ENCODE measurements at regions not wholly inside any gene's neighbourhood (a gene's known extent, or its start where the extent isn't known, plus 50 kb on each side); places are given as distances from the start of the nearest gene placed in this dataset.

- Histone ChIP-seq H3K27me3 (no peaks in the 10 kb centered on the region), H3K36me3 (no peaks in the 10 kb centered on the region), H3K27ac (no peak overlapping the region), H3K9me3 (no peaks in the 10 kb centered on the region), H3K4me3 (no peak overlapping the region), H3K4me1 (peaks cover 12% of the 10 kb centered on the region)
- 86% methylated on average over 2 of the region's 2 CpGs for WGBS
- DNase-seq (ENCODE audit: low spot score in 2 of 2): no peak
- TF ChIP-seq EP300 (IDR thresholded peaks at IDR 0.05): no peak
- TF ChIP-seq CTCF (IDR thresholded peaks at IDR 0.05): no peak
- TF ChIP-seq POLR2A (IDR thresholded peaks at IDR 0.05): no peak
- TF ChIP-seq POLR2AphosphoS5 (IDR thresholded peaks at IDR 0.05): no peak
These were observed 204.7 kb upstream of the RFX3 start for GRCh38 chr9:3730511-3730922.

DNA sequence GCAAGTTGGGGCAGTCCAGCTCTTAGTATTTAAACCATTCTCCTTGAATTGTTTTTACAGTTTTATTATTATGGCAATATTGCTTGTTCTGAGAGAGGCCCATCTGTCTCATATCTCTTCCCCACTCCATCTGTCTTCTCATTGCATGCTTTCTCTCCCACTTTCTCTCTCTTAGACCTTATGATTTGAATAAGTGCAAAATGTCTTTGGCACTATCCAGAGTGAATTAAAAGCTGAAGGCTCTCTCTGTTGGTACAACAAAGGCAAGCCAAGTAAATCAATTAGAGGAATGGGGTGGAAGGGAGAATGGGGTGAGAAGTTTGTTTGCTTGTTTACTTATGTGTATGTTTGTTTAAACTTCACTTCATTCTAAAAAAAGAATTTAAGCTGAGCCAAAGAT lies 195.3 kb upstream of the RFX3 start:
- Histone ChIP-seq H3K9me3 (no peaks in the 10 kb centered on the region), H3K4me1 (no peaks in the 10 kb centered on the region), H3K4me3 (no peak overlapping the region), H3K36me3 (no peaks in the 10 kb centered on the region), H3K27ac (no peak overlapping the region), H3K27me3 (no peaks in the 10 kb centered on the region)
- TF ChIP-seq EP300 (IDR thresholded peaks at IDR 0.05) (no peak), POLR2AphosphoS5 (IDR thresholded peaks at IDR 0.05) (no peak), CTCF (IDR thresholded peaks at IDR 0.05) (no peak), POLR2A (IDR thresholded peaks at IDR 0.05) (no peak)
- DNase-seq (ENCODE audit: low spot score in 2 of 2): no peak

DNA sequence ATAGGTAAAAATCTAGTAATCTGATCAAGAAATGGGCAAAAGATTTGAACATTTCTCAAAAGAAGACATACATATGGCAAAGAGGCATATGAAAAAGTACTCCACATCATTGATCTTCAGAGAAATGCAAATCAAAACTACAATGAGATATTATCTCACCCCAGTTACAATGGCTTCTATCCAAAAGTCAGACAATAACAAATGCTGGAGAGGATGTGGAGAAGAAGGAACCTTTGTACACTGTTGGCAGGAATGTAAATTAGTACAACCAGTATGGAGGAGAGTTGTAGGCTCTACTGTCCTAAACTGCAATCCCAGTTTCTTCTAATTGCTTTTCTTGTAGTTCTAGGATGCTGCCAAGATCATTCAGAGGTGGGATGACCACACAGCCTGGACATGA lies 193.5 kb upstream of the RFX3 start:
- Histone ChIP-seq H3K27me3 (no peaks in the 10 kb centered on the region), H3K4me1 (no peaks in the 10 kb centered on the region), H3K4me3 (no peak overlapping the region), H3K36me3 (no peaks in the 10 kb centered on the region), H3K9me3 (no peaks in the 10 kb centered on the region), H3K27ac (no peak overlapping the region)
- no peak for DNase-seq (ENCODE audit: low spot score in 2 of 2)
- TF ChIP-seq CTCF (IDR thresholded peaks at IDR 0.05): no peak
- no peak for TF ChIP-seq POLR2A (IDR thresholded peaks at IDR 0.05)
- no peak for TF ChIP-seq EP300 (IDR thresholded peaks at IDR 0.05)
- no peak for TF ChIP-seq POLR2AphosphoS5 (IDR thresholded peaks at IDR 0.05)

DNA sequence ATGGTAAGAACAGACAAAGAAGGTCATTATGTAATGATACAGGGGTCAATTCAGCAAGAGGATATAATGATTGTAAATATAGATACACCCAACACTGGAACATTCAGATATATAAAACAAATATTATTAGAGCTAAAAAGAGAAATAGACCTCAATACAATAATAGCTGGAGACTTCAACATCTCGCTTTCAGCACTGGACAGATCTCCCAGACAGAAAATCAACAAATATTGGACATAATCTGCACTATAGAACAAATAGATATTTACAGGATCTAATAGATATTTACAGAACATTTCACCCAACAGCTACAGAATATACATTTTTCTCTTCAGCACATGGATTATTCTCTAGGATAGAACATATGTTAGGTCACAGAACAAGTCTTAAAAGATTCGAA lies 190.6 kb upstream of the RFX3 start:
- no peaks in the 10 kb centered on the region for H3K36me3 ChIP-seq
- H3K4me3 ChIP-seq: no peak overlapping the region
- no peaks in the 10 kb centered on the region for H3K4me1 ChIP-seq
- no peak for TF ChIP-seq CTCF (IDR thresholded peaks at IDR 0.05)
- TF ChIP-seq POLR2AphosphoS5 (IDR thresholded peaks at IDR 0.05): no peak
- no peak for TF ChIP-seq POLR2A (IDR thresholded peaks at IDR 0.05)
- TF ChIP-seq EP300 (IDR thresholded peaks at IDR 0.05): no peak
- H3K27me3 ChIP-seq: no peaks in the 10 kb centered on the region
- WGBS: 65% methylated on average over 2 of the region's 2 CpGs
- DNase-seq (ENCODE audit: low spot score in 2 of 2): no peak
- no peak overlapping the region for H3K27ac ChIP-seq
- H3K9me3 ChIP-seq: no peaks in the 10 kb centered on the region

DNA sequence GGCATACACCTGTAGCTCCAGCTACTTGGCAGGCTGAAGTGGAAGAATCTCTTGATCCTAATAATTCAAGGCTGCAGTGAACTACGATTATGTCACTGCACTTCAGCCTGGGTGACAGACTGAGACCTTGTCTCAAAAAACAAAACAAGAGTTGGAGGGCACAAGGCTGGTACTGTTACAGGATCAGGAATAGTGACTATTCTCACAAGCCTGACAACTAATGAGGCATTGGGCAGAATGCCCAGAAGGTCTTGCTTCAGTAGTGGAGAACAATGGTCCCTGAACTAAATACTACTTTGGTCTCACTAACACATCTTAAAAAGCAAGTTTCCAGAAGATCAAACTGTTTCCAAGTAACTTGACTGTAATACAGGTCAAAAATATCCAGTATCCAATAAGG lies 182.9 kb upstream of the RFX3 start:
- WGBS: 71% methylated on average over 1 of the region's 1 CpG

More for the DNA sequence above, 182.9 kb upstream of the RFX3 start:
- H3K27ac ChIP-seq: no peak overlapping the region
- H3K36me3 ChIP-seq: no peaks in the 10 kb centered on the region
- H3K4me1 ChIP-seq: no peaks in the 10 kb centered on the region
- no peaks in the 10 kb centered on the region for H3K9me3 ChIP-seq
- no peak for TF ChIP-seq CTCF (IDR thresholded peaks at IDR 0.05)
- no peak for TF ChIP-seq EP300 (IDR thresholded peaks at IDR 0.05)
- TF ChIP-seq POLR2AphosphoS5 (IDR thresholded peaks at IDR 0.05): no peak
- H3K27me3 ChIP-seq: no peaks in the 10 kb centered on the region
- H3K4me3 ChIP-seq: no peak overlapping the region
- DNase-seq (ENCODE audit: low spot score in 2 of 2): no peak

All from suprapubic skin (tissue), 4 donors.